Activated naive CD4-positive, alpha-beta T cell (primary cell): ENCODE measurements at regions not wholly inside any gene's neighbourhood (a gene's known extent, or its start where the extent isn't known, plus 50 kb on each side); places are given as distances from the start of the nearest gene placed in this dataset.
"Not testable (repeated sequence)": the region's sequence is repeated elsewhere in the genome, so short reads cannot be mapped to it uniquely, and the experiment has no call there.

Experiments used
- DNase-seq, 4 experiments: peaks; one replicate each; lab custom pipeline; 2025; lab: John Stamatoyannopoulos, UW

DNA sequence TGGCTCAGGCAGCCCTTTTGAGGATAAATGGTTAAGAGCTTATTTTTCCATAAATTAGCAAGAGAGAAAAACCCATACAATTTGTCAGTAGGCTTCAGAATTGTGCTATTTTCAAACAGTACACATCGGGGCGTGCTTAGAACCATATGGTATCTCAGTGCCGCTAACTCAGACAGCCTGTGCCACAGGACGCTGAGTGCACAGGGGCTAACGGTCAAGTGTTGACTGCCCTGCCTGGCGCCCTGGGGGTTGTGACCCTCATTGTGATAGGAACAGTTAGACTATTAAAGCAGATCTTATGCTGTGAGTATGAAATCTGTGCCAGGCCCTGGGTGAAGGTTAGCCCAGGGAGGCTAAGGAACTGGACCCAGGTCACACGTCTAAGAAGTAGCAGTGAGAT, 1519.7 kb downstream of the BRD1 start:
- DNase-seq: no peak

DNA sequence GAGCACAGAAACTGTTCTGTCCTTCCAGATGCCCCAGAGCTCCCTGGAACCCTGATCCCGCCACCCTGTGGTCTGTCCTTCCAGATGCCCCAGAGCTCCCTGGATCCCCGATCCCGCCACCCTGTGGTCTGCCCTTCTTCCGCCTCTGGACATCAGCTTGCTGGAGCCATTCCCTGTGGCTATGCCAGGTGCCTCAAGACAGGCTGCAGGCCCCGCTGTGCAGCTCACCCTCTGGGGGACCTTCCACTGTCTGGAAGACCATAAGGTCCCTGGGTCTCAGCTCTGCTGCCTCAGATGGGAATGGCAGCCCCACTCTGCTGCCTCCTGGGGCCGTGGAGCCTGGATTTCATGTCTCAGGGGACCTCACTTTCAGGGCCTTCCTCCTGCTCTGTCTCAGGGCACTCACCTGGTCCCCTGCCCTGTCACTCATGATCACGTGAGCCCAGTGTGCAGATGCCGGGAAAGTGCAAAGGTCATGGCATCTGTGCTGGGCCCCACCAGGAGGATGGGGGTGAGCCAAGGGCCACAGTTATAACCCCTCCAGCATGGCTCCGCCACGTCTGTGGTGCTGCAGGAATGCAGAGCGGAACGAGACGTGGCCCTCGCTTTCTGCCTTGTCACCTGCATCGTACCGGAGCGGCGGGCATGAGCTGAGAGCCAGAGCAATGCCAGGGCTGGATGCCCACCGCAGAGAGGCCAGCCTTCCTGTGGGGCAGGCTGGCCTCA, 1520.7 kb downstream of the BRD1 start:
- no peak for DNase-seq

GRCh38 chr22:48306284-48306683, 1521.4 kb downstream of the BRD1 start:
- DNase-seq: no peak

DNA sequence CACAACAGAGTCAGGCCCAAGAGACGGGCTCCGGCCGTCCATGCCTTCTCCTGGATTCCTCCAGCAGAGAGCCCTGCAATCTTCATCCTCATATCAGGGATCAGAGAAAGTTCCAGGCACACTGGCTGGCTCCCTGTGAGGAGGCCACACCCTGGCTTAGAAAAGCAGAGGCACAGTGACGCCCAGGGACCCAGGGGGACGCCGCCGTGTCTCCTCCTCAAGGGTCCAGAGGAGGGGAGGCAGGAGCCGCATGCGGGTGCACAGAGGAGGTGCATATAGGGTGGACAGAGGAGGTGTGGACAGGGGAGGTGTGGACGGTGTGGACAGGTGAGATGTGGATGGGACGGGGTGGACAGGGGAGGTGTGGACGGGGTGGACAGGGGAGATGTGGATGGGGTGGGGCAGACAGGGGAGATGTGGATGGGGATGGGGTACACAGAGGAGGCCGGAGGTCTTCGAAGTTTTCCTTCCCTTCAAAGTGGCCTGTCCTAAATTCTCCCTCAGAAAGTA, 1521.9 kb downstream of the BRD1 start:
- DNase-seq: no peak

DNA sequence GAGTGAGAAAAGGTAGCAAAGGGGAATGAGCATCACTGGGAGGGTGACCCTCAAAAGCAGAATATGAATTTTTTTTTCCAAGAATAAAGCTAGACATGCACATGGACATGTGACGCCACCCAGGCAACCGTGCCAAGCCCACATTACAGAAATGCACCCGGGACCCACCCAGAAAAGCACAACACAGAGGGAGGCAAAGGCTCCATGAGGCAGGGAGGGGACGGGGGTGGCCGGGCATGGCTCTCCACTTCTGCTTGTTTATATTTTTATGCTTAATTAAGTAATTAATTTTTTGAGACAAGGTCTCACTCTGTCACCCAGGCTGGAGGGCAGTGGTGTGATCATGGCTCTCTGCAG, 1524.3 kb downstream of the BRD1 start:
- no peak for DNase-seq

DNA sequence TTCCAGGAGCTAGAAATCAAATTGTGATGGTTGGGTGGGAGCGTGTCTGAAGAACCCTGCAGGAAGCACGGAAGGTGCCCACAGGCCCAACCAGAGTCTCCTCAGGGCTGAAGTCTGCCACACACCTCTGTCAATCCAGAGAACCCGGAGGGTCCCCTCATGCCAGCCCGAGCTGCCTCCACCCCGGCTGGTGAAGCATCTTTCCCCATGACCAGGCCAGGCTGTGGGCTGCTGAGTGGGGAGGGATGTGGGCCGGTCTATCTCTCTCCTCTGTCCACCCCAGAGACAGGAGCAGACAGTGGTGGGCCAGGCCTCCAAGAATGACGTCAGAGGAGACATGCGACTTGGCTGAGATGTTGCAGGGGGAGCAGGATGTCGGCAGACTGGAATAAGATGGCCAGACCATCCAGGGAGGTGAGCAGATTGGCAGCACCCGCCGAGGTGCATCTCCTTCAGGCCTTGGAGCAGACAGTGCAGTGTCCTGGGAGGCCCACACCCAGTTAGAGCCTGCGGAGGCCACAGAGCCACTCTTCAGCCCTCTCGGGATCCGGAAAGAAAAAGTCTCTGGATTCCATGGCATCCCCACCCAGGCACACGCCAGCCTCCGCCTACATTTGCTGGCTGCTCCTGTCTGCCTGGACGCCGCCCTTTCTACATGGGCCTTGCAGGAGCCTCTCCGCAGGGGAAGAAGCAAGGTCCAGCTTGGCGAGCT, 1524.9 kb downstream of the BRD1 start:
- no peak for DNase-seq

- no peak for DNase-seq
Observed at GRCh38 chr22:48301908-48302307, 1525.8 kb downstream of the BRD1 start.

DNA sequence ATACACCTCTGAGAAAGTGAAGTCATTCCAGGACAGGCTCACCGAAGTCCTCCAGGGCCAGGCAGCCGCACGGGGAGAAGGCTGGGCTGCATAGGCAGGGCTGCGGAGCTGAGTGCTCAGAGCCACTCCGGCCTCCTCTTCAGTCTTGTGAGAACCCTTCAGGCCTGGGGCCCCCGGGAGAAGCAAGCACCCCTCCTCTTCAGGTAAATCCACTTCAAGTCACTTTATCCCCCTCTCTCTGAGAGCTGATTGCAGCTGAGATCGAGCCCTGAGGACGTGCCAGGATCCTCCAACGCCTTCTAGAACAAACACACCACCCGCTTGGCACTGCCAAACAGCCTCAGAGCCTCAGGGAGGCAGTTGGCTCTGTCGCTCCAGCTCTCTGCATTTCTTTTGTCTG, 1526.3 kb downstream of the BRD1 start:
- no peak for DNase-seq

DNA sequence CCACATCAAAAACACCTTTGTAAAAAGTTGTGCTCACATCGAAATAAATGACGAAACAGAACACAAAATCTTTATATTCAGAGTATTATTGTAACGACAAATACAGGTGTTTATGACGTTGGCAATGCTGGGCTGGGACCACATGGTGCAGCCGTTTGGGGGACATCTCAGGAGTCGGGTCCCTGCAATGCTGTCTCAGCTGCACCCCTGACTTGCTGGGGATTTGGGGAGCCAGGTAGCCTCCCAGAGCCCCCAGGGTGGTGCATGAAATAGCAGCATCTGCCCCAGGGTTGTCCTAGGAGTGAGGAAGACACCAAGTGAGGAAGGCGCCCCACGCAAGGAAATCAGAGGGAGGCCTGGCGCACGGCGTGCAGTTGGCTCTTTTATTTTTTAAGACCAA, 1526.8 kb downstream of the BRD1 start:
- no peak for DNase-seq

DNA sequence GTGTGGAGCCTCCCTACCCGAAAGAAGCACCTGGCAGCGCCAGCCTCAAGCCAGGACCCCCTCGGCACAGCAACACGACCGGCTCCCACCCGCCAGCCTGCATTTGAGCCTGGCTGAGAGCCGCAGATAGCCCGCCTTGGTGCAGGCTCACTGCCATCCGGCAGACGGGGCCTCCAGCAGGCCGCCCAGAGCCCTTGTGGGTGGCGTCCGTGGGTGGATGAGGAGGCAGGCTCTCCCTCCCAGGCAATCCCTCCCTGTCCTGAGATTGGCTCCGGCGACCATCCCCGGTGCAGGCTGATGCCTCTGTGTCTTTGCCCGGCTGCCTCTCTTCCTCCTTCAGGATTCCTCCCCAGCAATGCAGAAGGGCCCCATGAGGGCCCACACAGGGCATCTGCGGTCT, 1527.9 kb downstream of the BRD1 start:
- no peak for DNase-seq

DNA sequence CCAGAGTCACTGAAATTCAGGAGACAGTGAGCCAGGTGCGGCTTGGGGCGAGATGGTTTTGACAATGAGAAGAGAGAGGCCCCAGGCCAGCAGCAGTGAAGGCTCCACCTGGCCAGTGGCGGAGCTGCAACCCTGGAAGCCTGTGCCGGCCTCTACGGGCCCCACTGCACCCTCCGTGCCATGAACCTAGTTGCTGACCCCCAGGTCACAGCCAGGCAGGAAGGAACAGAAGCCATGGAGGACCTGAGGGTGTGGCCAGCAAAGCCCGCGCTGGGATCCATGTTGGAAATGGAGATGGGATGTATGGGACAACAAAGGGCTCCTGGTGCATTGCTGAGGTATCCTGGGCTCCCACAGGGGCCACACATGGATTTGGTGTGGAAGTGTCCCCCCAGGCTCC, 1528.5 kb downstream of the BRD1 start:
- DNase-seq: no peak

DNA sequence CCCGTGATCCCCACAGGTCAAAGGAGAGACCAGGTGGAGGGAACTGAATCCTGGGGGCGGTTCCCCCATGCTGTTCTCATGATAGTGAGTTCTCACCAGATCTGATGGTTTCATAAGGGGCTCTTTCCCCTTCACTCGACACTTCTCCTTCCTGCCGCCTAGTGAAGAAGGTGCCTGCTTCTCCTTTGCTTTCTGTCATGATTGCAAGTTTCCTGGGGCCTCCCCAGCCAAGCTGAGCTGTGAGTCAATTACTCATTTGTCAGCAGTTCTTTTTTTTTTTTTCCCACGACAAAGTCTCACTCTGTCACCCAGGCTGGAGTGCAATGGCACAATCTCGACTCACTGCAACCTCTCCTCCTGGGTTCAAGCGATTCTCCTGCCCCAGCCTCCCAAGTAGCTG, 1530.4 kb downstream of the BRD1 start:
- DNase-seq: no peak

GRCh38 chr22:48289954-48290353, 1527.5 kb downstream of the TBC1D22A start:
- not testable (repeated sequence) for DNase-seq

- no peak for DNase-seq
Observed at GRCh38 chr22:48288376-48288940, 1526.0 kb downstream of the TBC1D22A start.

- DNase-seq: no peak
Observed at GRCh38 chr22:48287031-48287430, 1524.6 kb downstream of the TBC1D22A start.

GRCh38 chr22:48284671-48285070, 1522.2 kb downstream of the TBC1D22A start:
- DNase-seq: no peak

GRCh38 chr22:48282804-48283203, 1520.4 kb downstream of the TBC1D22A start:
- no peak for DNase-seq

GRCh38 chr22:48279461-48279756, 1517.0 kb downstream of the TBC1D22A start:
- DNase-seq: no peak

DNA sequence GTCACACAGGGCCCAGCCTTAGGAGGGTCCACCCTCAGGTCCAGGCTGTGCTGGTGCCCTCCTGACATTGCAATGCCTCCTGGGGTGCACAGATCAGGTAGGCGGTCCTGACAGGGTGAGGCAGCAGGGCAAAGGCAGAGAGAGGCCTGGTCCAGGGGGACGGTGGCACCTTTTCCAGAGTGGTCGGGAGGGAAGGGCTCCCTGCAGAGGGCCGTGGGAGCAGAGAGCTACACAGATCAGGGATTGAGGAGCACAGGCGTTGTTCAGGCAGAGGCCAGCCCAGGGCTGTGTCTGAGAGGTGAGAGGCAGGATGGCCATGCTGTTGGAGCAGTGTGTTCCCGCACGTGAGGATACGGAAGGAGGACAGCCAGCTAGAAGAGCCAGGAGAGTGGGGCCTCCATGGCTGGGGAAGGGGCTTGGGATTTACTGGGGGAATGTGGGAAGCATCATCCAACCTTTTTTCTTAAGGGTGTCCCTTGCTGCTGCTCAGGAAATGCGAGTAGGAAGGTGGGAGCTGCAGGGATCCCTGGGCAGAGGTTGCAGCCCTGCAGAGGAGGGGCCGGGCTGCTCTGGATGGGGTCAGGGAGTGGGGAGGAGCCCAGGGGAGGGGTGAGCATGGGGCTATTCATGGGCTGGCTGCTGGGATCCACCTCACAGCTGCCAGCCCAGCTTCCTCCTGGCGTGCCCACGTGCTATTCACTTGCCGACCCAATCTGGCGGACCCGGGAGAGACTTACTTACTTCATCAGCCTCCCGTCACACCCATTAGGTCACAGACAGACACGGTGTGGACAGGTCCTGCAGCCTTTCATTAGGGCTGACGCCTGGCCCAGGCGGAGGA, 1516.4 kb downstream of the TBC1D22A start:
- no peak for DNase-seq

DNA sequence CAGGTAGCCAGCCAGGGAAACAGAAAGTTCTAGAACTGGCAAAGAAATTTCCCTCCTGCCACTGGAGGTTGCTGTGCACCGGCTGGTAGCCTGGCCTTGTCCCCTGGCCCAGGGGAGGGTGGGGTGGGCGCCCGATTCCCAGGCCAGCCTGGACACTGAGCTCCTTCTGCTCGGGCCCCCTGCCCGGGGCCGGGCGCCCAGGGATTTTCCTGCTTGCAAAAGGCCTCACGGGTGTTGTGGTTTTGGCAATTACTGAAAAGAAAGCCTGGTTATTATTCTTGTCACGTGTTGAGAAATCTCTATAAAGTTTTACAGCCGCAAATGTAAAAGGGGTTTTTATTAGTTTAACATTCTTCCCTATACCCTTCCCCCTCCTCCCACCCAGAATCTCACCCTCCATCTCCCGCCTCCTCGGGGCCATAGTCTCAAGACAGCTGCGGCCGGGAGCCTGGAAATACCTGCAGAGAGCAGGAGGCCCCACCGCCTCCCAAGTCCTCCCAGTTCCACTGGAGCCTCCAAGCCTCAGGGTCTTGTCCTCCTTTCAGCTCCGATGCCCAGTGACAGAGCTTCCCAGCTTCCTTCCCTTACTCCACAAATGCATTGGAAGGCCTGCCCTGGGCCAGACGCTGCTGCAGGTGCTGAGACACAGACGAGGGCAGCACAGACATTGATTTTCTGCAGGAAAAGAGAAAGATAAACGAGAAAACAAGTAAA, 1515.6 kb downstream of the TBC1D22A start:
- no peak for DNase-seq

GRCh38 chr22:48276994-48277867, 1514.8 kb downstream of the TBC1D22A start:
- DNase-seq: no peak
